NCI-H2107 treated with DMSO at 0.1 percent for 48 hours (cell line): ENCODE measurements at regions not wholly inside any gene's neighbourhood (a gene's known extent, or its start where the extent isn't known, plus 50 kb on each side); places are given as distances from the start of the nearest gene placed in this dataset.
"Not testable (repeated sequence)": the region's sequence is repeated elsewhere in the genome, so short reads cannot be mapped to it uniquely, and the experiment has no call there.

Experiments
- DNase-seq: peaks from one replicate; lab custom pipeline; 2025; ENCODE audit not compliant: unreplicated experiment; lab: John Stamatoyannopoulos, UW

- DNase-seq = no peak
Measured at GRCh38 chr10:130261306-130261705, 125.1 kb downstream of the GLRX3 start.

- no peak for DNase-seq
Measured at GRCh38 chr10:130261766-130262165, 125.6 kb downstream of the GLRX3 start.

- DNase-seq = no peak
Measured at GRCh38 chr10:130263289-130263688, 127.1 kb downstream of the GLRX3 start.

GRCh38 chr10:130265542-130265941, 129.4 kb downstream of the GLRX3 start:
- DNase-seq = no peak

GRCh38 chr10:130282492-130283218, 146.5 kb downstream of the GLRX3 start:
- DNase-seq = no peak

- no peak for DNase-seq
Measured at GRCh38 chr10:130283219-130283545, 147.0 kb downstream of the GLRX3 start.

- DNase-seq = not testable (repeated sequence)
Measured at GRCh38 chr10:130295761-130296160, 159.6 kb downstream of the GLRX3 start.

GRCh38 chr10:130300608-130301020, 164.4 kb downstream of the GLRX3 start:
- DNase-seq = no peak

- no peak for DNase-seq
Measured at GRCh38 chr10:130301021-130301892, 165.1 kb downstream of the GLRX3 start.

GRCh38 chr10:130326954-130327353, 190.8 kb downstream of the GLRX3 start:
- DNase-seq = no peak

GRCh38 chr10:130329792-130330191, 193.6 kb downstream of the GLRX3 start:
- no peak for DNase-seq

- DNase-seq = no peak
Measured at GRCh38 chr10:130333185-130333584, 197.0 kb downstream of the GLRX3 start.

GRCh38 chr10:130335336-130335735, 199.1 kb downstream of the GLRX3 start:
- DNase-seq = no peak

- DNase-seq = no peak
Measured at GRCh38 chr10:130336617-130337304, 200.6 kb downstream of the GLRX3 start.

GRCh38 chr10:130337305-130337640, 201.1 kb downstream of the GLRX3 start:
- no peak for DNase-seq

GRCh38 chr10:130337696-130338635, 201.8 kb downstream of the GLRX3 start:
- DNase-seq = no peak

- DNase-seq = no peak
Measured at GRCh38 chr10:130338636-130339024, 202.4 kb downstream of the GLRX3 start.

- no peak for DNase-seq
Measured at GRCh38 chr10:130339091-130339490, 202.9 kb downstream of the GLRX3 start.

- DNase-seq = no peak
Measured at GRCh38 chr10:130339911-130340310, 203.7 kb downstream of the GLRX3 start.

- DNase-seq = no peak
Measured at GRCh38 chr10:130340816-130341215, 204.6 kb downstream of the GLRX3 start.

GRCh38 chr10:130341356-130341755, 205.2 kb downstream of the GLRX3 start:
- DNase-seq = no peak
